ENCODE measurements at regions not wholly inside any gene's neighbourhood (a gene's known extent, or its start where the extent isn't known, plus 50 kb on each side); places are given as distances from the start of the nearest gene placed in this dataset.

DNA sequence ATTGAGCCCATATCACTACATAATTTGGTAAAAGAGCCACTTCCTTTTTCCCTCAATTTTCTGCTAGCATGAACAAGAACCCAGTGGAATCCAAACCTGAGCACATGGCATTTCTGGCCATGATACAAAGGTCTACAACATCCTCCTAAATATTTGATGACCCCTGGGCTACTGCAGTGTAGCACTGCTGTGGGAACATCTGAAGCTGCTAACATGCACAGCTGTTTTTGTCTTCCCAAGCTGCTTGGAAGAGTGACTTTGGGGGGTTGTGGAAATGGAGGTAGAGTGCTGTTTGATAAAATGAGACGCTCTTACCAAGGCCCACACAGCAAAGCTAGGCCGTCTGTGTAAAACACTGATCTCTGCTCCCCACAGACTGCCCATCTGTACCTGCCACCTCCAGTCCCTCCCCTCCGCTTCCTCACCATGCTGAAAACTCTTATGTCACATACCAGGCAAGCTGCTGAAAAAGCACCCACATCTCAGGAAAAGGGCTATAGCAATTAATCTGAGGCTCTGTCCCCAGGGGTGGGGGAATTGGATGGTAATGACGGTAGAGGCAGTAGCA, 197.2 kb upstream of the HNRNPA3 start:
- no peak overlapping the region for H3K4me3 Mint-ChIP-seq
- H3K4me1 Mint-ChIP-seq, result no peaks in the 10 kb centered on the region
- H3K9me3 Mint-ChIP-seq, result no peaks in the 10 kb centered on the region
- no peaks in the 10 kb centered on the region for H3K36me3 Mint-ChIP-seq (ENCODE audit: low read depth)
- no peak for ATAC-seq (replicated peaks)
- H3K27ac Mint-ChIP-seq, result no peak overlapping the region
- peaks cover 8% of the 10 kb centered on the region for H3K27me3 Mint-ChIP-seq

DNA sequence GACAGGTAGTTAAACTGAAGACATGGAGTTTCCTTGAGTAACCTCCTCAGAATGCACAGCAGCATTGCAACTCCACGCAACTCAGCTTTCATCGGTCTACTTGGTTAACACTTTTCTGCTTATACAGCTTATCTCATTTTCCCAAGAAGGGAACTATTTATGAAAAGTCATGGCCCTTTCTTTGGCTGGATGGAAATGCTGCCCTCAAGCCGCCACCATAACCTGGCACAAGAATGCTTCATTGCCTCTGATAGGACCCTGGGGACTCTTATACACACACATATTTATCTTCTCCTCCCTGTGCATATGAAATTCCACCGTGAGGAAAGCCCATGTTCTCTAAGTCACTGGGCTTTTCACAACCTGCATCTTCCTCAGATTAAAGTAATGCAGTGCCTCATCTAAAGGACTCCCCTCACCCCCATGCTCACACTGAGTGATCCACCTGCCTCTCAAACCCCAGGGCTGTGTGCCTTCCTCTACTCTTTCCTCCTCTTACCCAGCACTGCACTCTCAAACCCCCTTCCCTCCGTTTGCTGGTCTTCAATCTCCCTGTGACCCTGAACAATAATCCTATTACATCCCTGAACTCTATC, 192.0 kb upstream of the HNRNPA3 start:
- Mint-ChIP-seq H3K4me3 (no peak overlapping the region), H3K27ac (no peak overlapping the region), H3K27me3 (peaks cover 13% of the 10 kb centered on the region), H3K36me3 (ENCODE audit: low read depth) (no peaks in the 10 kb centered on the region), H3K9me3 (no peaks in the 10 kb centered on the region), H3K4me1 (no peaks in the 10 kb centered on the region)
- no peak for ATAC-seq (replicated peaks)

DNA sequence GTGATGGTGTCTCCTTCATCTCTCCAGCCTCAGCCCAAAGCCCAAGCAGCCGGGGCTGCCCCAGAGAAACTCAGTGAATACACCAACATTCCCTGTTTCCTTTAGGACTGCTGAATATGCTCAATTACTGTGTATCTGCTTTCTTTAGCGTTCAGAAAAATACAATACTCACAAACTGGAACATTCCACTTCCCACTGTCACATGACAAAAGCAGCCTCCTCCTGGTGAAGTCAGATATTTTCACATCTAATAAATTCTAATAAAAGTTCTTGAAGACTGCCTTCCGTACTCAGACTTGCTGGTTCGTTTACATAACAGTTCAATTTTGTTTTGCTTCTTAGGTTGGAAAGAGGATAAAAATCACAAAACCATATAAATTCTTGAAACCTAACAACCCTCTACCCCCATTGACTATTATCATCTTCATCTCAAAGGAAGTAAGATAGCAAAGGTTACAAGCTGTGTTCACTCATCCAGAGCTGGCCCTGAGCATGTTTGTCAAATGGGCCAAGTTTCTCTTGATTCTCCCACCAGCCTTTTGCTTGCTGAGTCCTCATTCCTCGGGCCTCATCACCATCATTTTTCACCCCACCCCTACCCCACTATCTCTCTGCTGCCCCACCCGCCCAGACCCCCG, 190.8 kb upstream of the HNRNPA3 start:
- no peak for ATAC-seq (replicated peaks)
- H3K9me3 Mint-ChIP-seq, result no peaks in the 10 kb centered on the region
- no peaks in the 10 kb centered on the region for H3K36me3 Mint-ChIP-seq (ENCODE audit: low read depth)
- peaks cover 11% of the 10 kb centered on the region for H3K27me3 Mint-ChIP-seq
- H3K27ac Mint-ChIP-seq, result no peak overlapping the region
- no peak overlapping the region for H3K4me3 Mint-ChIP-seq
- no peaks in the 10 kb centered on the region for H3K4me1 Mint-ChIP-seq

DNA sequence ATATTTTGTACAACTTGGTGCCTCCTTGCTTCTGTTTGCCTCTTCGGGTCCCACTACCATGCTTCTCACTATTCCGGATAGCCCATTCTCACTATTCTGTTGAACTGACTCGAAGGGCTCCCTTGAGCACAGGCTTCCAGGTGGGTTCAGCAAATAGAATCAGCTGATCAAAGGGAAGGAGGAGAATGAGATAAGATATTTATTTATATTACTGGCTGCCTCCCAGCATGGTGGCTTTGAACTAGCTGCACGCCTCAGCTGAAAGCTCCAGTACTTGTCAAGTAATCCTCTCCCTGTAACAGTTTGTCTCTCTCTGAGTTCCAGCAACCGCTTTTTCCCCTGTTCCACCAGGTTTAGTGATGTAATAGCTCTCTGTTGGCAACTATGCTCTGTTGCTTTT, 187.8 kb upstream of the HNRNPA3 start:
- Mint-ChIP-seq H3K27me3 (peaks cover 10% of the 10 kb centered on the region), H3K36me3 (ENCODE audit: low read depth) (no peaks in the 10 kb centered on the region), H3K4me1 (no peaks in the 10 kb centered on the region), H3K27ac (no peak overlapping the region), H3K9me3 (no peaks in the 10 kb centered on the region), H3K4me3 (no peak overlapping the region)
- no peak for ATAC-seq (replicated peaks)

GRCh38 chr2:177026253-177026652, 186.3 kb upstream of the HNRNPA3 start:
- Mint-ChIP-seq H3K9me3 (no peaks in the 10 kb centered on the region), H3K36me3 (ENCODE audit: low read depth) (no peaks in the 10 kb centered on the region), H3K4me1 (no peaks in the 10 kb centered on the region), H3K27me3 (peaks cover 8% of the 10 kb centered on the region), H3K4me3 (no peak overlapping the region), H3K27ac (no peak overlapping the region)
- ATAC-seq (replicated peaks), result no peak

DNA sequence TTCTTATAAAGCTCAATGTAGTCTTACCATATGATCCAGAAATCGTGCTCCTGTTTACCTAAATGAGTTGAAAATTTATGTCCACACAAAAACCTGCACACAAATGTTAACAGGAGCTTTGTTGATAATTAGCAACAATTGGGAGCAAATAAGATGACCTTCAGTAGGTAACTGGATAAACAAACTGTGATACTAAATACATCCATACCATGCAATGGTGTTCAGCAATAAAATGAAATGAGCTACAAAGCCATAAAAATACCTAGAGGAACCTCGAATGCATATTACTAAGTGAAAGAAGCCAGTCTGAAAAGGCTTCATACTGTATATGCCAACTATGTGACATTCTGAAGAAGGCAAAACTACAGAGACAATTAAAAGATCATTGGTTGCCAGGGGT, 185.6 kb upstream of the HNRNPA3 start:
- no peak overlapping the region for H3K27ac Mint-ChIP-seq
- ATAC-seq (replicated peaks), result no peak
- peaks cover 10% of the 10 kb centered on the region for H3K27me3 Mint-ChIP-seq
- no peaks in the 10 kb centered on the region for H3K36me3 Mint-ChIP-seq (ENCODE audit: low read depth)
- no peak overlapping the region for H3K4me3 Mint-ChIP-seq
- no peaks in the 10 kb centered on the region for H3K4me1 Mint-ChIP-seq
- no peaks in the 10 kb centered on the region for H3K9me3 Mint-ChIP-seq

DNA sequence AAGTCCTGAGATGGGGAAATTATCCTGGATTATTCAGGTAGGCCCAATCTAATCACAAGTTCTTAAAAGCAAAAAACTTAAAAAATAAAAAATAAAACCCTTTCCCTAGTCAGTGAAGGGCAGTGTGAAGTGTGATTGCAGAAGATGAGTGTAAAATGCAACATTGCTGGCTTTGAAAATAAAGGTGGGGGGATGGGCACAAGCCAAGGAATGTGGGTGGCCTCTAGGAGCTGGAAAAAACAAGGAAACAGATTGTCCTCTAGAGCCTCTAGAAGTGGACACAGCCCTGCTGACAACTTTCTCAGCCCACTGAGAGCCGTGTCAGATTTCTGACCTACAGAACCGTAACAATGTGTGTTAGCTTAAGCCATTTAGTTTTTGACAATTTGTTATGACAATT, 184.3 kb upstream of the HNRNPA3 start:
- Mint-ChIP-seq H3K4me3 (no peak overlapping the region), H3K9me3 (no peaks in the 10 kb centered on the region)
- no peak for ATAC-seq (replicated peaks)

DNA sequence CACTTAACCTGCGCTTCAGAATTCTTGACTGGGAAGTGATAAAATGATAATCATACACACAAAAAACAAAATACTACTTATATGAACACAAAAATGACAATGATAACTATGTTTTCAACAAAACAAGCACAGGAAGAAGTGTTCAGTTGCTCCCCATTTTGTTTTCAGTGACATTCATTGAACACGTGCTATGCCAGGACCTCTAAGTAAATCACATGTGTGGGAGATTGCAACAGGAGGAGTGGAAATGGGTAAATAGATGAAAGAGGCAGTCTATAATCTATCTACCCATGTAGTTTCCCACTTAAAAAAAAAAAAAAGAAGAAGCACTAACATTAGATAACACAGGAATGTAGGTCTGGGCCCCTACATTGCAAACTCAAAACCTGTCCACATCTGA, 183.5 kb upstream of the HNRNPA3 start:
- no peaks in the 10 kb centered on the region for H3K9me3 Mint-ChIP-seq
- no peak overlapping the region for H3K27ac Mint-ChIP-seq
- H3K4me1 Mint-ChIP-seq, result no peaks in the 10 kb centered on the region
- H3K27me3 Mint-ChIP-seq, result peaks cover 15% of the 10 kb centered on the region
- H3K36me3 Mint-ChIP-seq (ENCODE audit: low read depth), result no peaks in the 10 kb centered on the region
- no peak overlapping the region for H3K4me3 Mint-ChIP-seq
- no peak for ATAC-seq (replicated peaks)

More for the DNA sequence above, 184.3 kb upstream of the HNRNPA3 start:
- no peaks in the 10 kb centered on the region for H3K36me3 Mint-ChIP-seq (ENCODE audit: low read depth)
- H3K4me1 Mint-ChIP-seq, result no peaks in the 10 kb centered on the region
- H3K27me3 Mint-ChIP-seq, result peaks cover 15% of the 10 kb centered on the region
- no peak overlapping the region for H3K27ac Mint-ChIP-seq

GRCh38 chr2:177029501-177029900, 183.1 kb upstream of the HNRNPA3 start:
- Mint-ChIP-seq H3K36me3 (ENCODE audit: low read depth) (no peaks in the 10 kb centered on the region), H3K4me3 (no peak overlapping the region), H3K4me1 (no peaks in the 10 kb centered on the region), H3K27ac (no peak overlapping the region), H3K9me3 (no peaks in the 10 kb centered on the region), H3K27me3 (peaks cover 15% of the 10 kb centered on the region)
- no peak for ATAC-seq (replicated peaks)

DNA sequence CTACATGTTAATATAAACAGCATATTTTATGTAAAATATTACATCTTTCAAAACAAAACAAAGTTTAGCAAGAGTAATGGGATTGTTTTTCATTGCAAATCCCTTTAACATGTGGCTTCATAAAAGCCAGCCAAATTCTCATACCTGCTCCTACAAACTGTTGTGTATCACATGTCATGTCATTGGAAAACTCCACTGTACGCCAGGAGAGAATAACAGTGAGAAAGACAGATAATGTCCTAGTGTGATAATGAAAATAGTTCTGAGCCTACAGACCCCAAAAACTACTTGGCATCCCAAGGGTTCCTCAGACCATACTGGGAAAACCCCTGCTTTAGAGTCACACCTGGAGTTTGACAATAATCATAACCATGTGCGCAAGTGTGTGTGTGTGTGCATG, 182.7 kb upstream of the HNRNPA3 start:
- Mint-ChIP-seq H3K27me3 (peaks cover 15% of the 10 kb centered on the region), H3K27ac (no peak overlapping the region), H3K9me3 (no peaks in the 10 kb centered on the region), H3K36me3 (ENCODE audit: low read depth) (no peaks in the 10 kb centered on the region), H3K4me3 (no peak overlapping the region), H3K4me1 (no peaks in the 10 kb centered on the region)
- no peak for ATAC-seq (replicated peaks)

- no peaks in the 10 kb centered on the region for H3K36me3 Mint-ChIP-seq (ENCODE audit: low read depth)
- peaks cover 11% of the 10 kb centered on the region for H3K27me3 Mint-ChIP-seq
- H3K4me3 Mint-ChIP-seq, result no peak overlapping the region
- no peak for ATAC-seq (replicated peaks)
- H3K9me3 Mint-ChIP-seq, result no peaks in the 10 kb centered on the region
- no peak overlapping the region for H3K27ac Mint-ChIP-seq
- no peaks in the 10 kb centered on the region for H3K4me1 Mint-ChIP-seq
Measured at GRCh38 chr2:177030451-177031105, 182.0 kb upstream of the HNRNPA3 start.

DNA sequence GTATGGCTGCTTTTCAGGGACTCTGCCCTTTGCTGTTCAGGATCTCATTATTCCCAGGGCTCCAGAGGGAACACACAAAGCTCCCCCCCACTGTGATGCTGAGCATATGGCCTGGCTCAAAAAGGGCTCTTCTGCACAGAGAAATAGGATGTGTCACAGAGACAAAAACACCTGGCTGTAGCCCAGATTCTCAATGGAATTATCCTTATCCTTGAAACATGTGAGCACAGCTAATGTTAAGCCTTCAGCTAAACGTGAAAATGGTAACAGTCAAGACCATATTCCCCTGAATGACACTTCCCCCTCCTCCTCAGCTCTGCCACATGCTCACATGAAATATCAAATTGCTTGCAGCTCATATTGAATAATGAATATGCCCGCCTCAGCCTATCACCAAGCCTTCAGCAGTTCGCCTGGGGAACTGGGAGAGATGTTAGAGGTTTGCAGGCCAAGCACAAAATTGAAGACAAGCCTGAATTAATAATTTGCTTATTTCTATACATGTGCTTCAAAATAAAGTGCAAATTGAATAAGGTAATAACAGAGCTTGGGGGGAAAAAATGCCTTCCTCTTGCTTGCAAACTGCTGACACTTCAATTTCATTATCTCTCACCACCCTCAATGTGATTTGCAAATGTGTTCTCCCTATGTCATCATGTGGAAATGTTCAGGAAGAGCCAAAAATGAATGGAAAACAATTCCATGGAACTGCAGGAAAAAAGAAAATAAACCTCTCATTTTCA, 181.0 kb upstream of the HNRNPA3 start:
- ATAC-seq (replicated peaks), result no peak
- Mint-ChIP-seq H3K27ac (no peak overlapping the region), H3K4me3 (no peak overlapping the region), H3K9me3 (no peaks in the 10 kb centered on the region), H3K4me1 (no peaks in the 10 kb centered on the region), H3K36me3 (ENCODE audit: low read depth) (no peaks in the 10 kb centered on the region), H3K27me3 (peaks cover 11% of the 10 kb centered on the region)

DNA sequence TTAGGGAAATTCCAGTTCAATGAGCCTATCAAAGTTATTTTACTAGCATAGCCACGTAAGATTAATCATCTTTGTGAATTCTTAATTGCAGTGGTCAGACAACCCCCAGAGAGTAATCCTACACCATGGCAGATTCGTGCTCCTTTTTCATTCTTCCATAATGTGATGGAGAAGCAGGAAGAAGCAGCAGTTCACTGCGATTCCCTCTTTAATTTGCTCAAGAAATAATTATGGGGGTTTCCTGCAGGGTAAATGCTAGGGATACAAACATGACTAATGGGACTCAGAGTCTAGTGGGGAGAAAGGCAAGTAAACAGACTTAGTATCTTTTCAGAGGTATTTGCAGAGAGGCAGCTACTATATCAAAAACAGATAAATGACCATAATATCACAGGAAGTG, 175.8 kb upstream of the HNRNPA3 start:
- H3K36me3 Mint-ChIP-seq (ENCODE audit: low read depth), result no peaks in the 10 kb centered on the region
- H3K4me1 Mint-ChIP-seq, result no peaks in the 10 kb centered on the region
- H3K4me3 Mint-ChIP-seq, result no peak overlapping the region
- peaks cover 22% of the 10 kb centered on the region for H3K27me3 Mint-ChIP-seq
- H3K9me3 Mint-ChIP-seq, result no peaks in the 10 kb centered on the region
- ATAC-seq (replicated peaks), result no peak
- no peak overlapping the region for H3K27ac Mint-ChIP-seq

- no peak for ATAC-seq (replicated peaks)
- Mint-ChIP-seq H3K27me3 (peaks cover 23% of the 10 kb centered on the region), H3K9me3 (no peaks in the 10 kb centered on the region), H3K36me3 (ENCODE audit: low read depth) (no peaks in the 10 kb centered on the region), H3K4me1 (no peaks in the 10 kb centered on the region), H3K4me3 (no peak overlapping the region), H3K27ac (no peak overlapping the region)
Measured at GRCh38 chr2:177037569-177037968, 175.0 kb upstream of the HNRNPA3 start.

Measured in activated T-helper 17 cell treated with anti-CD3 and anti-CD28 coated beads, Interleukin-2, amount 50 U/mL, for 72 hours (primary cell).